ENCODE measurements at regions not wholly inside any gene's neighbourhood (a gene's known extent, or its start where the extent isn't known, plus 50 kb on each side); places are given as distances from the start of the nearest gene placed in this dataset.

DNA sequence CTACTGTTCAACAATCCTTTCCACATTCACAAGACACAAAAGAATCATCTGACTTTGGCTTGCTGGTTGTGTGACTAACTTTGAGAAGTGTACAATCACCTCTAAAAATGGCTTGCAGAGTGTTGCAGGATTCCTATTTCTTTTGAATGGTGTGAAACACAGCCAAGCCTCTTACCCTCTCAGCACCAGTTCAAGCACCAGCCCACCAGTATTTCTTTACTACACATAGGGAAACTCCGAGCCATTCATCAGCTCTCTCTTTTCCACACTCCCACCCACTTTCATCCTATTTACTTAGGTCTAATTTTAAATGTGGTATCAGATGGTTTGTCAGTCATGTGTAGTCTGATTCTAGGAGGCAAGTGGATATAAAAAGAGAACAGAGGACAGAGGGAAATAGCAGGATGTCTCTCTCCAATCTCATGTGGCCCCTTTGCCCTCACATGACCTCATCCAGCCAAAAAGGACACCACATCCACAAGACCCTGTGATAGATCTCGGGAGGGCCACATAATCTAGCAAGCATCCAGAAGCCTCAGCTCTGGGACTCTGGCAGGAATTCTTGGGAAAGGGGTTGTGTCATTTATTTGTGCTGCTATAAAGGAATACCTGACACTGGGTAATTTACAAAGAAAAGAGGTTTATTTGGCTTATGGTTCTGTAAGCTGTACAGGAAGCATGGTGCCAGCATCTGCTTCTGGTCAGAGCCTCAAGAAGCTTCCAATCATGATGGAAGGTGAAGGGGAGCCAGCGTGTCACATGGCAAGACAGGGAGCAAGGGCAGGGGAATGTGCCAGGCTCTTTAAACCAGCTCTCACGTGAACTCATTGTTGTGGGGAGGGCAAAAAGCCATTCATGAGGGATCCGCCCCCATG, 66.8 kb upstream of the NEBL start:
- no peak for DNase-seq

GRCh38 chr10:20963056-20963455, 65.9 kb upstream of the NEBL start:
- DNase-seq, result no peak

DNA sequence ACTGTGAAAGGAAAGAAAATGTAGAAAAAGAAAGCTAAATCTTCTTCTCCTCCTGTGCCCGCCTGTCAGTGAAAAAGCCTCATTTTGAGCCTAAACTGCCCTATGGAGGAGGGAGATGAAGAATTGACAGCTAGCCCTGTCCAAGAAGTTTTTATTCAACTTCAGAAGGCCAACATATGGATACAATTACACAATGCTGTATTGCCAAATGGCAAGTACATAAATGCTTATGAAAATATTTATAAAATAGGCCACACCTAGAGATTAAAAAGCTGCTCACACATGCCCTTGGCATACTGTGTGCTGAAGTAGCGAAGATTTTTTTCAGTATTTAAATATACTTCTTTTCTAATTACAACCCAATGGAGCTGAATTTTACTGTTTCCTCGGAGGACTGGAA, 65.1 kb upstream of the NEBL start:
- no peak for DNase-seq

- DNase-seq, result no peak
These were observed 62.1 kb upstream of the NEBL start for GRCh38 chr10:20959242-20959641.

DNA sequence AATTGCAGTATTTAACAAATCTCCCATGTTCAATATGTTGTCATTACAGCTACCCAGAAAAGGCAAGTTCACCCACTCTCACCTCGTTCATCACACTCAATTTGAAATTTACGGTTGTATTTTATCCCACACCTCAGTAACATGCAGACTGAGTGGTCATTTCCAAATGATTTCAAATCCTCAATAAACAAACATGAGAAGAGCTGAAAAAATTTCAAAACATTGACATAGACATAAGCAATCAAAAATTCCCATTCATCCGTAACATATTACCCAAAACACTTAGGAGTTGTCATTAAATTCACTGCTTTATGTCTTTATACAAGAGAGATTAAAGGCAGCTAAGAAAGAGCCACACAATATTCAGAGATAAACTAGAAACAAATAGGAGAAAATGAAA, 61.7 kb upstream of the NEBL start:
- no peak for DNase-seq

- no peak for DNase-seq
These were observed 61.1 kb upstream of the NEBL start for GRCh38 chr10:20958225-20958624.

DNA sequence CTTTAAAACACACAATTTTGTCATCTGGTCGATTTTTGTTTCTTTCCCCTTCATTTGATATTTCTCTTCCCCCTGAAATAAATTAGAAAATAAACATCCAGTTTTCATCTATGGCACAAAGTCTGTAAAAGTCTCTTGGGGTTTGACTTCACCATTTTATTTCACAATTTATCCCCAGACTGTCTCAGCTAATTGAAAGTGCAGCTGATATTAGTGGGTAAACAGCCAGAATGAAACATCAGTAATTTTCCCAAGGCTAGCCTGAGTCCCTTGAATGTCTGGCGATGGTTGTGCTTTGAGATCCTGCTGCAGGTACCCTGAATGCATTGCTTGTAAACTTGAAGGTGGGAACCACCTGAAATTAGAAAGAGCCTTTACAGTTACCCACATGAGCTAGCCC, 60.6 kb upstream of the NEBL start:
- DNase-seq, result no peak

- no peak for DNase-seq
These were observed 59.7 kb upstream of the NEBL start for GRCh38 chr10:20956843-20957242.

DNA sequence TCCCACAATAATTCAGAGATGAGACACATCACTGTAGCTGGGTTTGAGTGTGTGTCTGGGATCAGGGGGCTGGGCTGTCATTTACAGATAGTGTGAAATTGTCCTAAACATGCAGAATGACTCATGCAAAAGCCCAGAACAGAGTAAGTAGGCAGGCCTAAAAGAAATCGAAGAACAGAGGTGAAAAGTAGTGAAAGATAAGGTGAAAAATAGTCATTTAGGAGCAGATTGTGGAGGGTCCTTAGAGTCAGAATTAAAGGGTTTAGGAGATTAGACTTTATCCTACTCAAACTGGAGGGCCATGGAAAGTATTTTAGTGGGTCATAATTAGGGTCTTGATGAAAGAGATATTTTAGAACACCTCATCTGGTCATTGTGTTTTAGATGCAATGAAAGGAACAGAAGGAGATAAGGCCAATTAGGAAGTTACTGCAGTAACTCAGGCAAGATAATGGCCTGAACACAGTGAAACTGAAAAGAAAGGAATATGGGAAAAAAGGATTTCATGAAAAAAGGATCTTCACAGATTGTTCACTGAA, 58.3 kb upstream of the NEBL start:
- no peak for DNase-seq

- no peak for DNase-seq
These were observed 57.4 kb upstream of the NEBL start for GRCh38 chr10:20954519-20954918.

DNA sequence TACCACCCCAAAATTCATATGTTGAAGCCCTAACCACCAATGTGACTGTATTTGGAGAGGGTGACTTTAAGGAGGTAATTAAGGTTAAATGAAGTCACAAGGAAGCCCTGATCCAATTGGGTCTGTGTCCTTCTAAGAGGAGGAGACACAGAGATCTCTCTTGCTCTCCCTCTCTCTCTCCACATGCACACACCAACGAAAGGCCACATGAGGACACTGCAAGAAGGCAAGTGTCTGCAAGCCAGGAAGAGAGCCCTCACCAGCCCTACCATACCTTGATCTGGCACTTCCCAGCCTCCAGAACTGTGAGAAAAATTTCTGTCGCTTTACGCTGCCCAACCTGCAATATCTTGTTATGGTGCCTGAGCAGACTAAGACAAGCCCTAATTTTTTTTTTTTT, 56.0 kb upstream of the NEBL start:
- DNase-seq, result no peak

GRCh38 chr10:20949967-20950366, 52.9 kb upstream of the NEBL start:
- DNase-seq, result no peak

GRCh38 chr10:20948686-20949327, 51.7 kb upstream of the NEBL start:
- no peak for DNase-seq
